Panc1 (cell line): ENCODE measurements at regions not wholly inside any gene's neighbourhood (a gene's known extent, or its start where the extent isn't known, plus 50 kb on each side); places are given as distances from the start of the nearest gene placed in this dataset.

Experiments used
- ATAC-seq: fragments of 200-7000 bp; cut with Tn5 transposase; 2 replicates; pipeline ENCODE4 v1.9.1; 2020; ENCODE audit warnings: mild to moderate bottlenecking, moderate library complexity
- BruUV-seq: library from RNA; stranded (reverse); fragments of 400-500 nt; replicated peaks from 2 replicates; lab custom pipeline; 2021; lab: Mats Ljungman, UMichigan
- CTCF ChIA-PET: fragments of 300-600 bp; sonication (Branson Sonifier 250); formaldehyde crosslinking; loops from one replicate; lab custom pipeline; 2022; ENCODE audit warnings: antibody characterized with exemption; lab: Charles Lee
- POLR2A ChIA-PET: fragments of 300-600 bp; sonication (Branson Sonifier 250); formaldehyde crosslinking; loops from one replicate; lab custom pipeline; 2022; ENCODE audit warnings: antibody characterized with exemption; lab: Charles Lee
- DNase-seq: peaks from one replicate; pipeline ENCODE4 v3.0.0-alpha.2; 2010; ENCODE audit warnings: low read depth, low spot score
- H3K27ac ChIP-seq: 2 replicates; pipeline ENCODE4 v1.5.1; 2011; ENCODE audit warnings: mild to moderate bottlenecking, low read length, inconsistent platforms
- H3K27me3 ChIP-seq: fragments of 200-500 bp; sonication (Bioruptor generic); 2 replicates; pipeline ENCODE4 v1.6.0; 2014; ENCODE audit warnings: low read length, inconsistent platforms; ENCODE audit not compliant: control insufficient read depth, insufficient read depth
- H3K36me3 ChIP-seq: fragments of 200-500 bp; sonication (Bioruptor generic); 2 replicates; pipeline ENCODE4 v1.5.1; 2014; ENCODE audit warnings: inconsistent platforms, mild to moderate bottlenecking, low read length, moderate library complexity; ENCODE audit not compliant: control insufficient read depth, insufficient read depth
- H3K4me1 ChIP-seq: 2 replicates; pipeline ENCODE4 v1.5.1; 2011; ENCODE audit warnings: inconsistent platforms, mild to moderate bottlenecking, low read length, moderate library complexity; ENCODE audit not compliant: control insufficient read depth, insufficient read depth
- H3K4me3 ChIP-seq, 2 experiments: 2 replicates each; pipeline ENCODE4 v1.5.1; 2011 to 2012; ENCODE audit warnings: low read depth in 2 of 2, low read length in 2 of 2, mild to moderate bottlenecking in 2 of 2, inconsistent platforms in 1 of 2, moderate library complexity in 1 of 2
- H3K9me3 ChIP-seq: fragments of 200-500 bp; sonication (Bioruptor generic); 2 replicates; pipeline ENCODE4 v1.5.1; 2014; ENCODE audit warnings: low read depth, mild to moderate bottlenecking, inconsistent platforms, low read length, moderate library complexity; ENCODE audit not compliant: control insufficient read depth, insufficient read depth
- POLR2AphosphoS5 ChIP-seq: IDR thresholded peaks from 2 replicates; pipeline ENCODE4 v1.6.1; 2012; ENCODE audit warnings: mild to moderate bottlenecking, low read depth, low read length, moderate library complexity
- SIN3A ChIP-seq: IDR thresholded peaks from 2 replicates; pipeline ENCODE4 v1.6.1; 2012; ENCODE audit warnings: low read depth, mild to moderate bottlenecking, low read length, moderate library complexity, borderline replicate concordance; ENCODE audit not compliant: insufficient read depth
- TCF7L2 ChIP-seq: IDR thresholded peaks from 2 replicates; pipeline ENCODE4 v1.6.1; 2011; ENCODE audit warnings: mild to moderate bottlenecking, low read depth, low read length, inconsistent platforms
- in situ Hi-C: cut with HindIII; loops from 2 replicates; pipeline ENCODE4 v1.10.0; 2016; ENCODE audit warnings: low sequenced_read_pairs, low pct_unique_long_range_greater_than_20kb
- intact Hi-C: fragments of 100-400 bp; cut with micrococcal nuclease; formaldehyde crosslinking; loops from one replicate; pipeline ENCODE4 v1.10.0; 2022; ENCODE audit not compliant: unreplicated experiment
- TF ChIP-seq, protein P1 (sequence below), 2 experiments: IDR thresholded peaks; 2 replicates each; pipeline ENCODE4 v1.6.1; 2011 to 2012; ENCODE audit warnings: low read depth in 2 of 2, control low read depth in 1 of 2, low read length in 1 of 2, mild to moderate bottlenecking in 1 of 2, moderate library complexity in 1 of 2; ENCODE audit not compliant: insufficient read depth in 1 of 2
- TF ChIP-seq, protein P2 (sequence below): fragments of 450-650 bp; IDR thresholded peaks from 2 replicates; pipeline ENCODE4 v1.5.1; 2017; ENCODE audit warnings: mild to moderate bottlenecking

DNA sequence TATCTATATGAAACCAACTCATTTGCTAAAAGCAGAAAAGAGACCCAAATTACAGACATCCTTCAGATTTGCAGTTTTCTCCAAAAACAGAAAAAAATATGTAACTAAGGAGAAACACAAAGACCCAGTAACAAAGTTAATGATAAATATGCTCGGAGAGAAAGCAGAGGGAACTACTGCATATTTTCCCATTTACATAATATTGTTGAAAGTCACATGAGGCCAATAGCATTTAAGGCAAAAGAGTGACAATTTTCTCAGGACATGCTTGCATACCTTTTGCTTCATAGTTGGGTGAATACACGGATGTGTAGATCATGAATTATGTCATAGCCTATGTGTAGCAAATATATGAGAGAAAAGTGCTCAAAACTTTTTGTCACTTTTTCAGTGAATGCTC is 310.3 kb downstream of the EFNB2 start:
- intact Hi-C loops, result no loop called here
- ATAC-seq, result no peak
- DNase-seq, result no peak
- no peaks in the 10 kb centered on the region for H3K36me3 ChIP-seq
- POLR2A ChIA-PET, result no interaction called here
- CTCF ChIA-PET, result no interaction called here
- H3K9me3 ChIP-seq, result no peaks in the 10 kb centered on the region
- H3K4me3 ChIP-seq, result no peak overlapping the region
- no peaks in the 10 kb centered on the region for H3K27me3 ChIP-seq
- no peaks in the 10 kb centered on the region for H3K4me1 ChIP-seq
- BruUV-seq, result no TSS peak
- H3K27ac ChIP-seq, result no peak overlapping the region
- in situ Hi-C loops, result no loop called here
- TF ChIP-seq, protein P1, sequence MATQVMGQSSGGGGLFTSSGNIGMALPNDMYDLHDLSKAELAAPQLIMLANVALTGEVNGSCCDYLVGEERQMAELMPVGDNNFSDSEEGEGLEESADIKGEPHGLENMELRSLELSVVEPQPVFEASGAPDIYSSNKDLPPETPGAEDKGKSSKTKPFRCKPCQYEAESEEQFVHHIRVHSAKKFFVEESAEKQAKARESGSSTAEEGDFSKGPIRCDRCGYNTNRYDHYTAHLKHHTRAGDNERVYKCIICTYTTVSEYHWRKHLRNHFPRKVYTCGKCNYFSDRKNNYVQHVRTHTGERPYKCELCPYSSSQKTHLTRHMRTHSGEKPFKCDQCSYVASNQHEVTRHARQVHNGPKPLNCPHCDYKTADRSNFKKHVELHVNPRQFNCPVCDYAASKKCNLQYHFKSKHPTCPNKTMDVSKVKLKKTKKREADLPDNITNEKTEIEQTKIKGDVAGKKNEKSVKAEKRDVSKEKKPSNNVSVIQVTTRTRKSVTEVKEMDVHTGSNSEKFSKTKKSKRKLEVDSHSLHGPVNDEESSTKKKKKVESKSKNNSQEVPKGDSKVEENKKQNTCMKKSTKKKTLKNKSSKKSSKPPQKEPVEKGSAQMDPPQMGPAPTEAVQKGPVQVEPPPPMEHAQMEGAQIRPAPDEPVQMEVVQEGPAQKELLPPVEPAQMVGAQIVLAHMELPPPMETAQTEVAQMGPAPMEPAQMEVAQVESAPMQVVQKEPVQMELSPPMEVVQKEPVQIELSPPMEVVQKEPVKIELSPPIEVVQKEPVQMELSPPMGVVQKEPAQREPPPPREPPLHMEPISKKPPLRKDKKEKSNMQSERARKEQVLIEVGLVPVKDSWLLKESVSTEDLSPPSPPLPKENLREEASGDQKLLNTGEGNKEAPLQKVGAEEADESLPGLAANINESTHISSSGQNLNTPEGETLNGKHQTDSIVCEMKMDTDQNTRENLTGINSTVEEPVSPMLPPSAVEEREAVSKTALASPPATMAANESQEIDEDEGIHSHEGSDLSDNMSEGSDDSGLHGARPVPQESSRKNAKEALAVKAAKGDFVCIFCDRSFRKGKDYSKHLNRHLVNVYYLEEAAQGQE (IDR thresholded peaks at IDR 0.05; ENCODE audit: insufficient read depth in 1 of 2, low read depth in 2 of 2, low read length in 1 of 2), result no peak
- TF ChIP-seq POLR2AphosphoS5, result no peak
- no peak for TF ChIP-seq SIN3A
- TF ChIP-seq, protein P2, sequence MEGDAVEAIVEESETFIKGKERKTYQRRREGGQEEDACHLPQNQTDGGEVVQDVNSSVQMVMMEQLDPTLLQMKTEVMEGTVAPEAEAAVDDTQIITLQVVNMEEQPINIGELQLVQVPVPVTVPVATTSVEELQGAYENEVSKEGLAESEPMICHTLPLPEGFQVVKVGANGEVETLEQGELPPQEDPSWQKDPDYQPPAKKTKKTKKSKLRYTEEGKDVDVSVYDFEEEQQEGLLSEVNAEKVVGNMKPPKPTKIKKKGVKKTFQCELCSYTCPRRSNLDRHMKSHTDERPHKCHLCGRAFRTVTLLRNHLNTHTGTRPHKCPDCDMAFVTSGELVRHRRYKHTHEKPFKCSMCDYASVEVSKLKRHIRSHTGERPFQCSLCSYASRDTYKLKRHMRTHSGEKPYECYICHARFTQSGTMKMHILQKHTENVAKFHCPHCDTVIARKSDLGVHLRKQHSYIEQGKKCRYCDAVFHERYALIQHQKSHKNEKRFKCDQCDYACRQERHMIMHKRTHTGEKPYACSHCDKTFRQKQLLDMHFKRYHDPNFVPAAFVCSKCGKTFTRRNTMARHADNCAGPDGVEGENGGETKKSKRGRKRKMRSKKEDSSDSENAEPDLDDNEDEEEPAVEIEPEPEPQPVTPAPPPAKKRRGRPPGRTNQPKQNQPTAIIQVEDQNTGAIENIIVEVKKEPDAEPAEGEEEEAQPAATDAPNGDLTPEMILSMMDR, result no peak
- TF ChIP-seq TCF7L2, result no peak

DNA sequence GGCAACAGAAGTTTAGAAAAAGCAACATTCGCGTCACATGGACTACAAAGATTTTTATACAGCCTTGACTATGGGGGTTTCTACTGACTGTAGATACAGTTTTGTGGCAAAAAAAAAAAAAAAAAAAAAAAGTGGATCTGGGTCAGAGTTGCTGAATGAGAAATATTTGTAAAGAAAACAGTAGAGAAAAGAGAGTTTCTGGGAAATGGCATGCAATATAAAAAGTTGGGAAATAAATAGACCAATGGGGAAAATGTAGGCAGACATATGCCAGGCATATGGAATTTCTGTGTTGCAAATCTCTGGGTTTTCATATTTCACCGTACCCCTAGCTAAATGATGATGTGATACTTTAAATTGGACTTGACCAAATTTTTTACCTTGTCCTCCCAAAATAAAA is 315.3 kb downstream of the EFNB2 start:
- ChIA-PET CTCF (no interaction called here), POLR2A (no interaction called here)
- Histone ChIP-seq H3K4me3 (no peak overlapping the region), H3K4me1 (no peaks in the 10 kb centered on the region), H3K27ac (no peak overlapping the region), H3K9me3 (no peaks in the 10 kb centered on the region), H3K36me3 (no peaks in the 10 kb centered on the region), H3K27me3 (no peaks in the 10 kb centered on the region)
- no peak for TF ChIP-seq POLR2AphosphoS5
- TF ChIP-seq TCF7L2, result no peak
- TF ChIP-seq, protein P2, result no peak
- TF ChIP-seq SIN3A, result no peak
- TF ChIP-seq, protein P1 (IDR thresholded peaks at IDR 0.05; ENCODE audit: insufficient read depth in 1 of 2, low read depth in 2 of 2, low read length in 1 of 2), result no peak
- no peak for ATAC-seq
- no peak for DNase-seq
- intact Hi-C loops, result no loop called here
- no TSS peak for BruUV-seq
- in situ Hi-C loops, result no loop called here
